Astrocyte (in vitro differentiated cells and primary cell): ENCODE measurements at regions not wholly inside any gene's neighbourhood (a gene's known extent, or its start where the extent isn't known, plus 50 kb on each side); places are given as distances from the start of the nearest gene placed in this dataset.

Experiments
- CTCF ChIP-seq: IDR thresholded peaks from 2 replicates; pipeline ENCODE4 v1.5.1; 2011; ENCODE audit warnings: low read depth, mild to moderate bottlenecking, inconsistent platforms, low read length, moderate library complexity; ENCODE audit not compliant: insufficient read depth
- EZH2 ChIP-seq: IDR thresholded peaks from 2 replicates; pipeline ENCODE4 v1.6.1; 2012; ENCODE audit warnings: mild to moderate bottlenecking, low read length, inconsistent platforms; ENCODE audit not compliant: insufficient read depth

- TF ChIP-seq CTCF: no peak
- TF ChIP-seq EZH2: no peak
These were observed 450.6 kb upstream of the PSMD7 start for GRCh38 chr16:73846007-73846330.
